ENCODE measurements at regions not wholly inside any gene's neighbourhood (a gene's known extent, or its start where the extent isn't known, plus 50 kb on each side); places are given as distances from the start of the nearest gene placed in this dataset.

GRCh38 chr6:8361259-8361658, 74.1 kb downstream of the SLC35B3 start:
- H3K4me1 Mint-ChIP-seq = no peaks in the 10 kb centered on the region
- ATAC-seq (no peak), DNase-seq (no peak)
- H3K27ac Mint-ChIP-seq = no peak overlapping the region
- no peak overlapping the region for H3K4me3 Mint-ChIP-seq
- no peaks in the 10 kb centered on the region for H3K9me3 ChIP-seq (ENCODE audit: control insufficient read depth, low read length, poor library complexity, severe bottlenecking)
- peaks cover 2% of the 10 kb centered on the region for H3K36me3 Mint-ChIP-seq (ENCODE audit: low read depth)
- H3K27me3 Mint-ChIP-seq = no peaks in the 10 kb centered on the region

GRCh38 chr6:8352966-8353340, 82.4 kb downstream of the SLC35B3 start:
- H3K4me1 Mint-ChIP-seq = no peaks in the 10 kb centered on the region
- DNase-seq = no peak
- no peak overlapping the region for H3K4me3 Mint-ChIP-seq
- no peaks in the 10 kb centered on the region for H3K36me3 Mint-ChIP-seq (ENCODE audit: low read depth)
- H3K9me3 ChIP-seq (ENCODE audit: control insufficient read depth, low read length, poor library complexity, severe bottlenecking) = no peaks in the 10 kb centered on the region
- no peaks in the 10 kb centered on the region for H3K27me3 Mint-ChIP-seq
- no peak overlapping the region for H3K27ac Mint-ChIP-seq
- ATAC-seq = no peak

DNA sequence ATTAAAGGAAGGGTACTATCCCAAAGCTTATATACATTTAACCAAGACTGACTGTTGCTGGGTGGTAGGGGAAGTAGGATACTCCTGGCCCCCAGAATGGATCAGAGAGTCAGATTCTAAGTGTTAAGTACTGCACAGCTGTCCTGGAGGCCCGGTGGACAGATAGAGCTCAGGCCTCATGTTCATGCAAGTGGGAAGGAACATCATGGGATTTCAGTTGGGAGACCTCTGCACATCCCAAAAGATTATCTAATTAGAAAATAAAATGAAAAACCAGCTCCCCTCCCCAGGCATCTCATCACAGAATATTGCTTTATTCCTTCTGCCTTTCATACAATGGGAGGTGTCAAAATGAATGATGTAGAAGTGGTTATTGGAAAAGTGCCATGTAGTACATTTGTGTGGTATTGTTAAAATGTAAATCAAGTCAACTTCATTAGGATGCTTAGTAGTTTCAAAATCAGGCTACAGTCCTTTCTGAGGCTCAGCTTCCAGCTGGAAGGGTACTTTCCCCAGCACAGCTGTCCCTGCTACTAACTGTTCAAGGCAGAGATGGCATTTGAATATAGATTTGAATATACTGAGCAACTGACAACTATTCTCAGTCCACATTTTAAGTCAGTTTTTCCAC, 82.9 kb downstream of the SLC35B3 start:
- no peak overlapping the region for H3K4me3 Mint-ChIP-seq
- no peak for ATAC-seq
- no peaks in the 10 kb centered on the region for H3K4me1 Mint-ChIP-seq
- H3K27ac Mint-ChIP-seq = no peak overlapping the region
- H3K36me3 Mint-ChIP-seq (ENCODE audit: low read depth) = no peaks in the 10 kb centered on the region
- H3K27me3 Mint-ChIP-seq = no peaks in the 10 kb centered on the region
- H3K9me3 ChIP-seq (ENCODE audit: control insufficient read depth, low read length, poor library complexity, severe bottlenecking) = no peaks in the 10 kb centered on the region
- no peak for DNase-seq

DNA sequence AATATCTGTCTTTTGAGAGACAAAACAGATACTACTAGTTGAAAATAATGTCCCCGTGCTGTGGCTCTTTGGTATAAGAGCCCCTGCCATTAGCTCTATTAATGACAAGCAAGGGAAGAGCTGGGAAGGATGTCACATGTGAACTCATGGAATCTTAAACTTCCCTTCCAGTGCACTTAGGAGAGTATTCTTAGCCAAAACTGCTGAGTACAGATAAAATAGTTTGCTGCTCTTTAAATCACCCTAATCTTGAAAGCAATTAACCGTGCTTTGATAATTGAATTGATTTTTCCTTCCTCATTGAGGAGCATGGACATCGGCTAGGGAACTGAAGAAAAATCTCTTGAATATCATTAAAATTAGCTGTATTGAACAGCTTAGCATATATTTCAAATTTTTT, 91.7 kb downstream of the SLC35B3 start:
- no peak overlapping the region for H3K27ac Mint-ChIP-seq
- no peaks in the 10 kb centered on the region for H3K36me3 Mint-ChIP-seq (ENCODE audit: low read depth)
- no peaks in the 10 kb centered on the region for H3K4me1 Mint-ChIP-seq
- H3K27me3 Mint-ChIP-seq = peaks cover 6% of the 10 kb centered on the region
- H3K9me3 ChIP-seq (ENCODE audit: control insufficient read depth, low read length, poor library complexity, severe bottlenecking) = no peaks in the 10 kb centered on the region
- no peak overlapping the region for H3K4me3 Mint-ChIP-seq
- DNase-seq (no peak), ATAC-seq (no peak)

DNA sequence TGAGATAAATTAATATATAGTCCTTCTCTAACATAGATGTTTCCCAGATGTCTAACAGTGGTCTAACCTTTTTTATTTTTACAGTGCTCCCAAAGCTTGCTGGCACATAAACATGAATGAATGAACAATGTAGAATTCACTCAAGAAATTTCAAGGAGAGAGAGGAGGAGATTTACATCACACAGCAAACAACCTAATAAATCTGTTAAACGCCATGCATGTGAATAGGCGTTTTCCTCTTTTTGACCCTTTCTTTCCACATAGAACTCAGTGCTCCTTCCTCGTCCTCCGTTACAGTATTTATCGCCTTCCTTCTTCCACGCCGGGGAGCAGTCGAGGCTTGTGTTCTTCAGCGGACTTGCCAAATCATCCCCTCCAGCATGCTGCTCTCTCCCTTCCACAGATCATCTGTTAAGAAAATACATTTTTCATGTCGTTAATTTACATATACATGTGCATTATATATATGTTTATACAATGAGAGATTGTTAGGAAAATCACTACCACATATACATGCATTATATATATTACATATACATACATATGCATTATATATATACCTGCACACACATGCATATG, 93.0 kb downstream of the SLC35B3 start:
- H3K9me3 ChIP-seq (ENCODE audit: control insufficient read depth, low read length, poor library complexity, severe bottlenecking) = no peaks in the 10 kb centered on the region
- ATAC-seq = no peak
- Mint-ChIP-seq H3K36me3 (ENCODE audit: low read depth) (no peaks in the 10 kb centered on the region), H3K27me3 (peaks cover 6% of the 10 kb centered on the region), H3K4me3 (no peak overlapping the region), H3K27ac (no peak overlapping the region), H3K4me1 (no peaks in the 10 kb centered on the region)
- no peak for DNase-seq

DNA sequence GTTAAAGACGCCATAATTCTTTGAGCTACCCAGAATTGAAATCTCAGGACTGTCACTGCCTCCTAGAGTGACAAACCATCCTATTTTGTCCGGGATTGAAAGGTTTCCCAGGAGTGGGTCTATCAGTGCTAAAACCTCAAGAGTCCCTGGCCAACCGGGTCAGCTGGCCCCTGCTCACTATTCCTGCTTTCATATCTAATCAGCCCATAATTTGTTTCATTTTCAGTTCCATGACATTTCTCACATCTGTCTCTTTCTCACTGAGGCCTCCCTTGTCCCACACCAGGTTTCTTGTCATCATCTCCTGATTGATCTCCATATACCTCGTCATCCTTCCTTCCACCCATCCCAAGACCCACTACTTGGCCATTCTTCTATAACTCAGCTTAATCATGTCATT, 98.2 kb downstream of the SLC35B3 start:
- H3K27ac Mint-ChIP-seq = no peak overlapping the region
- H3K36me3 Mint-ChIP-seq (ENCODE audit: low read depth) = no peaks in the 10 kb centered on the region
- DNase-seq (no peak), ATAC-seq (no peak)
- H3K4me3 Mint-ChIP-seq = no peak overlapping the region
- H3K4me1 Mint-ChIP-seq = no peaks in the 10 kb centered on the region
- H3K27me3 Mint-ChIP-seq = no peaks in the 10 kb centered on the region
- no peaks in the 10 kb centered on the region for H3K9me3 ChIP-seq (ENCODE audit: control insufficient read depth, low read length, poor library complexity, severe bottlenecking)

DNA sequence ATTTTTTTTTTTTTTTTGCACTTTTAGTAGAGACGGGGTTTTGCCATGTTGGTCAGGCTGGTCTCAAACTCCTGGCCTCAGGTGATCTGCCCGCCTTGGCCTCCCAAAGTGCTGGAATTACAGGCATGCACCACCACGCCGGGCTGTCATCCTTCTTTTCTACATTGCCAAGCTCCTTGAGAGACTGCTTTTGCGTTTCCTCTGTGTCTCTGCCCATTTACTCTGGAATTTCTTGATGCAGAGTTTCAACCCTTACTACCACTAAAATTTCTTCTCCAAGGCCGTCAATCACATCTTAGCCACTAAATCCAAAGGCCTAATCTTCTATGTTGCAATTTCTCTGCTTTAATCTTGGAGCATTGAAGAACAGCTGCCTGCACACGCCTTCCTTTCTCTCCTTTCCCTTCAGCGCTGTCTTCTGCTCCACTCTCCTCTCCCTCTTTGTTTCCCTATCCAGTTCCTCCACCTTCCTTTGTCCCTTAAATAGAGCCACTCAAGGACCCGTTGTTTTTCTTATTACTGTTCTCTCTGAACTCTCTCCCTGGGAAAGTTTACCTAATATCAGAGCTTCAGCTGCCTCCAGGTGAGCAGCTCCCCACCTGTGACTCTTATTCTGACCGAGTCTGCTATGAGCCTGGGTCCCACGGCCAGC, 98.8 kb downstream of the SLC35B3 start:
- Mint-ChIP-seq H3K4me3 (no peak overlapping the region), H3K27me3 (no peaks in the 10 kb centered on the region), H3K27ac (no peak overlapping the region), H3K4me1 (no peaks in the 10 kb centered on the region), H3K36me3 (ENCODE audit: low read depth) (no peaks in the 10 kb centered on the region)
- DNase-seq (no peak), ATAC-seq (no peak)
- H3K9me3 ChIP-seq (ENCODE audit: control insufficient read depth, low read length, poor library complexity, severe bottlenecking) = no peaks in the 10 kb centered on the region

- no peaks in the 10 kb centered on the region for H3K4me1 Mint-ChIP-seq
- no peak for ATAC-seq
- no peaks in the 10 kb centered on the region for H3K9me3 ChIP-seq (ENCODE audit: control insufficient read depth, low read length, poor library complexity, severe bottlenecking)
- no peak overlapping the region for H3K27ac Mint-ChIP-seq
- H3K36me3 Mint-ChIP-seq (ENCODE audit: low read depth) = no peaks in the 10 kb centered on the region
- H3K27me3 Mint-ChIP-seq = no peaks in the 10 kb centered on the region
- no peak overlapping the region for H3K4me3 Mint-ChIP-seq
- no peak for DNase-seq
Observed at GRCh38 chr6:8335896-8336295, 99.4 kb downstream of the SLC35B3 start.

DNA sequence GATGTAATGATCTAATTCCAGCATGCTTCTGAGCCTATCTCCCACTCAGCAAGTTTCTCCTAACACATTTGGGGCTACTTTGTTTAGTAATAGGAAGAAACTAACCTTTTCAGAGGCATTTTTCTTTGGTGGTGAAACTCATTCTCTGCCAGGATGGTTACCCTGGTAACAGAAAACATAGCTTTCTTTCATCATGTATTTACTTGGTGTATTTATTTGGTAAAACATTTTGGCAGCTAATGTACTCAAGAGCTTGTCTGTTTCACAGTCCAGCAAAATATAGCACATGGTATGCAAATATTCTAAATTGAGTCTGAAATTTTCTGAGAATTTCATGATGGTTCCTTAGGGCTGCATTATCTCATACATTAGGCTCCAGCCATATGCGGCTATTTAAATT, 100.0 kb downstream of the SLC35B3 start:
- H3K4me3 Mint-ChIP-seq = no peak overlapping the region
- no peaks in the 10 kb centered on the region for H3K36me3 Mint-ChIP-seq (ENCODE audit: low read depth)
- no peak for DNase-seq
- H3K4me1 Mint-ChIP-seq = no peaks in the 10 kb centered on the region
- no peak overlapping the region for H3K27ac Mint-ChIP-seq
- H3K9me3 ChIP-seq (ENCODE audit: control insufficient read depth, low read length, poor library complexity, severe bottlenecking) = no peaks in the 10 kb centered on the region
- no peak for ATAC-seq
- no peaks in the 10 kb centered on the region for H3K27me3 Mint-ChIP-seq

DNA sequence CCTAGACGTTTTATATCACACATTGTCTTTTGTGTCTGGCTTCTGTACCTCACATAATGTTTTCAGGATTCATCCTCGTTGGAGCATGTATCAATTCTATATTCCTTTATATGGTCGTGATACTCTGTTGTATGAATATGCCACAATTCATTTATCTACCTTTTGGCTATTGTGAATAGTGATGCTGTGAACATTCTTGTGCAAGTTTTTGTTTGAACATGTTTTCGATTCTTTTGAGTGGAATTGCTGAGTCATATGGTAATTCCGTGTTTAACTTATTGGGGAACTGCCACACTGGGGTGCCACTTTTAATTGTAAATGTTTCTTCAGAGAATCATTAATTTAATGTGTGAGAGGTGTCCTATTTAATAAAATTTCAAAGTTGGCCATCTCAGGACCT, 101.2 kb downstream of the SLC35B3 start:
- Mint-ChIP-seq H3K4me1 (no peaks in the 10 kb centered on the region), H3K4me3 (no peak overlapping the region), H3K36me3 (ENCODE audit: low read depth) (no peaks in the 10 kb centered on the region), H3K27me3 (peaks cover 5% of the 10 kb centered on the region), H3K27ac (no peak overlapping the region)
- DNase-seq (no peak), ATAC-seq (no peak)
- H3K9me3 ChIP-seq (ENCODE audit: control insufficient read depth, low read length, poor library complexity, severe bottlenecking) = no peaks in the 10 kb centered on the region

- Mint-ChIP-seq H3K27me3 (peaks cover 13% of the 10 kb centered on the region), H3K36me3 (ENCODE audit: low read depth) (no peaks in the 10 kb centered on the region), H3K27ac (no peak overlapping the region), H3K4me3 (no peak overlapping the region), H3K4me1 (no peaks in the 10 kb centered on the region)
- ATAC-seq (no peak), DNase-seq (no peak)
- no peaks in the 10 kb centered on the region for H3K9me3 ChIP-seq (ENCODE audit: control insufficient read depth, low read length, poor library complexity, severe bottlenecking)
Observed at GRCh38 chr6:8329562-8329961, 105.8 kb downstream of the SLC35B3 start.

GRCh38 chr6:8325743-8326142, 109.6 kb downstream of the SLC35B3 start:
- ATAC-seq (no peak), DNase-seq (no peak)
- Mint-ChIP-seq H3K4me1 (peaks cover 2% of the 10 kb centered on the region), H3K27ac (no peak overlapping the region), H3K4me3 (no peak overlapping the region), H3K27me3 (peaks cover 13% of the 10 kb centered on the region), H3K36me3 (ENCODE audit: low read depth) (no peaks in the 10 kb centered on the region)
- no peaks in the 10 kb centered on the region for H3K9me3 ChIP-seq (ENCODE audit: control insufficient read depth, low read length, poor library complexity, severe bottlenecking)

DNA sequence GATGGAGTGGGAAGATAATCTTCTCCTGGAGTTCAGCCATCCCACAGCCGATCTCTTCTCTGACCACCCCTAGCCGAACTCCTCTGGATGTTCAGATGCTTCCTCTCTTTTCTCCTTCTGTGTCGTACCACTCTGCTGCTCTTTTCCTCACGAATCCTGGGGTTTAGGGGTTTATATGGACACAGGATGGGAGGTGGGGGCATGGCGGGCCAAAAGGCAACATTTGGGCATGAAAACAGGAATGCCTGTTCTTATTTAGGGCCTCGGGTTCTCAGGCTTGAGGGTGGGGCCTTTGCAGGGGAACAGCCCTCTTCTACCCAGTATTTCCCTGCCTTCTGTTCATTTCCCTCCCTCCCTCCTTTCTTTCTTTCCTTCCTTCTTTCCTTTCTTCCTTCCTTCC, 112.7 kb downstream of the SLC35B3 start:
- Mint-ChIP-seq H3K27ac (no peak overlapping the region), H3K36me3 (ENCODE audit: low read depth) (no peaks in the 10 kb centered on the region), H3K4me3 (no peak overlapping the region), H3K27me3 (peaks cover 8% of the 10 kb centered on the region), H3K4me1 (peaks cover 2% of the 10 kb centered on the region)
- H3K9me3 ChIP-seq (ENCODE audit: control insufficient read depth, low read length, poor library complexity, severe bottlenecking) = no peaks in the 10 kb centered on the region
- DNase-seq = no peak
- no peak for ATAC-seq
